GM12878 (cell line): ENCODE measurements at regions not wholly inside any gene's neighbourhood (a gene's known extent, or its start where the extent isn't known, plus 50 kb on each side); places are given as distances from the start of the nearest gene placed in this dataset.
"Not testable (repeated sequence)": the region's sequence is repeated elsewhere in the genome, so short reads cannot be mapped to it uniquely, and the experiment has no call there.

ENCODE experiments used
- CTCF ChIP-seq, 3 experiments: IDR thresholded peaks in 2 of 3; conservative IDR thresholded peaks in 1 of 3; 2 replicates each; pipeline ENCODE4 v1.5.1; 2011; ENCODE audit warnings: low read depth in 3 of 3, low read length in 3 of 3, mild to moderate bottlenecking in 3 of 3, control low read depth in 2 of 3, moderate library complexity in 2 of 3, inconsistent platforms in 1 of 3, mixed read lengths in 1 of 3; ENCODE audit not compliant: control insufficient read depth in 2 of 3, insufficient read depth in 1 of 3; ENCODE audit errors: extremely low read depth in 1 of 3
- NFYB ChIP-seq: IDR thresholded peaks from 2 replicates; pipeline ENCODE4 v1.6.1; 2011; ENCODE audit warnings: low read depth, mild to moderate bottlenecking, low read length, improper control_type of control experiment, moderate library complexity; ENCODE audit not compliant: insufficient read depth
- ZZZ3 ChIP-seq: IDR thresholded peaks from 2 replicates; pipeline ENCODE4 v1.6.1; 2011; ENCODE audit warnings: low read depth; ENCODE audit not compliant: control insufficient read depth, insufficient read length

GRCh38 chr16:10290467-10291105 is 95.3 kb upstream of the ATF7IP2 start:
- not testable (repeated sequence) for TF ChIP-seq ZZZ3; CTCF (IDR thresholded peaks at IDR 0.05 in 2 of 3, conservative IDR thresholded peaks at IDR 0.05 in 1 of 3; ENCODE audit: control insufficient read depth in 2 of 3, extremely low read depth in 1 of 3, insufficient read depth in 1 of 3, low read depth in 3 of 3, low read length in 3 of 3); NFYB
